GM18508 (cell line): ENCODE measurements at regions not wholly inside any gene's neighbourhood (a gene's known extent, or its start where the extent isn't known, plus 50 kb on each side); places are given as distances from the start of the nearest gene placed in this dataset.

Experiments
- ATAC-seq: cut with Tn5 transposase; IDR thresholded peaks from one replicate; pipeline ENCODE4 v1.9.1; 2021; ENCODE audit warnings: moderate number of reproducible peaks; ENCODE audit not compliant: insufficient read depth, unreplicated experiment

- no peak for ATAC-seq
Measured at GRCh38 chr2:43090317-43090716, 136.1 kb downstream of the ZFP36L2 start.

GRCh38 chr2:43088143-43089073, 138.0 kb downstream of the ZFP36L2 start:
- ATAC-seq = no peak

GRCh38 chr2:43087413-43087812, 139.0 kb downstream of the ZFP36L2 start:
- no peak for ATAC-seq

DNA sequence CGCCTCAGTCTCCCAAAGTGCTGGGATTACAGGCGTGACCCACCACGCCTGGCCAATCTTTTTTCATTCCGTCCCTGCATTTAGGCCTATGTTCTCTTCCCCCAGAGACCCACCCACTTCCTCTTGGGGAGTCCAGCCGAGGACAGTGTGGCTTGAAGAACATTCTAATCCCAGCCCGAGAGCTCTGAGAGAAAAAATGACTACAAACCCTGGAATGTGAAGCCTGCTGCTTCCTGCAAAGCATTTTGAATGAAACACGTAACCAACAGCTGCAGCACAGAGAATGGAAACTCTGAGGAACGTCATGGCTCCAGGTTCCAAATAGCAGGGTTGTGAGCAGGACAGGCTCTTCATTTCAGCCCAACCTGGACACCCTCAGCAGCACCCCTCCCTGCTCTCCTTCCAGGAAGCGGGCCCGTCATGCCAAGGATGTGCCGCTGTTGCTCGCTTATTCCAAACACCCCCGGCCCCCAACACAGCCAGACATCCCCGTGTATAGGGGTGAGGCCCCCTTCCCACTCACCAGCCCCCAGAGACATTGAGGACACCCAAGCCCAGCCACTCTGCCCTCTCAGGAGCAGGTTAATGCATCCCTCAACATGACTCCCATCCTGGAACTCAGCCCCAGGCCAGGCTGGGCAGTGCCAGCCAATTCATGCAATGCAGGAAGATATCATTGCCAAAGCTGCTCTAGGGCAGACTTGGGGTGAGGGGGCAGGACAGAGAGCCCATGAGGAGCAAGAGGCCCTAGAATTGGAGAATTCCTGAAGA, 139.8 kb downstream of the ZFP36L2 start:
- ATAC-seq = no peak

DNA sequence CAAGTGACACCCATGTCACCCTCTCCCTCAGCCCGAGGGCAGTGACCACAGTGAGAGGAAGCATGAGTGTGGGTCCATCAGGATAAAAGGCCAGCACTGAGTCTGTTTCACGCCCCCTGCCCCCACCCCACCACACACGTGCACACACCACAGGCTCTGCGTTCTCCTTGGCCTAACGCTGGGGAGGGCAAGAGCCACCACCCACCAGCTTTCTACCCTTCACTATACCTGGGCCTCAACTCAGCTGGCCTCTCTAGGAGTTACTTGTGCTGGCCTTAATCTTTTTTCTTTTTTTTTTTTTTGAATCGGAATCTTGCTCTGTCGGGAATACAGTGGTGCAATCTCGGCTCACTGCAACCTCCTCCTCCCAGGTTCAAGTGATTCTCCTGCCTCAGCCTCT, 140.5 kb downstream of the ZFP36L2 start:
- ATAC-seq = no peak

- ATAC-seq = no peak
Measured at GRCh38 chr2:43085505-43085904, 140.9 kb downstream of the ZFP36L2 start.

DNA sequence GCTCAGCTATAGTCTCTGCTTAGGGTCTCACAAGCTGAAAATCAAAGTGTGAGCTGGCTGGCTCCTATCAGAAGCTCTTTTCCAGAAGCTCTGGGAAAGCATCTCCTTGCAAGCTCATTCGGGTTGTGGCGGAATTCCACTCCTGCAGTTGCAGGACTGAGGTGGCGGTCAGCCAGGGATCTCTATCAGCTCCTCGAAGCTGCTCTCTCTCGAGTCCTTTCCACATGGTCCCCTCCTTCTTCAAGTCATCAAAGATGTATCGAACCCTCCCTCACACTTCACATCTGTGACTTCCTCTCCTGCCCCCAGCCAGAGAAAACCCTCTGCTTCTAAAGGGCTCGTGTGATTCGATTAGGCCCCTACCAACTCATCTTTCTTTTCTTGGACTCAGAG, 141.7 kb downstream of the ZFP36L2 start:
- no peak for ATAC-seq

GRCh38 chr2:43083710-43084698, 142.4 kb downstream of the ZFP36L2 start:
- ATAC-seq = no peak

DNA sequence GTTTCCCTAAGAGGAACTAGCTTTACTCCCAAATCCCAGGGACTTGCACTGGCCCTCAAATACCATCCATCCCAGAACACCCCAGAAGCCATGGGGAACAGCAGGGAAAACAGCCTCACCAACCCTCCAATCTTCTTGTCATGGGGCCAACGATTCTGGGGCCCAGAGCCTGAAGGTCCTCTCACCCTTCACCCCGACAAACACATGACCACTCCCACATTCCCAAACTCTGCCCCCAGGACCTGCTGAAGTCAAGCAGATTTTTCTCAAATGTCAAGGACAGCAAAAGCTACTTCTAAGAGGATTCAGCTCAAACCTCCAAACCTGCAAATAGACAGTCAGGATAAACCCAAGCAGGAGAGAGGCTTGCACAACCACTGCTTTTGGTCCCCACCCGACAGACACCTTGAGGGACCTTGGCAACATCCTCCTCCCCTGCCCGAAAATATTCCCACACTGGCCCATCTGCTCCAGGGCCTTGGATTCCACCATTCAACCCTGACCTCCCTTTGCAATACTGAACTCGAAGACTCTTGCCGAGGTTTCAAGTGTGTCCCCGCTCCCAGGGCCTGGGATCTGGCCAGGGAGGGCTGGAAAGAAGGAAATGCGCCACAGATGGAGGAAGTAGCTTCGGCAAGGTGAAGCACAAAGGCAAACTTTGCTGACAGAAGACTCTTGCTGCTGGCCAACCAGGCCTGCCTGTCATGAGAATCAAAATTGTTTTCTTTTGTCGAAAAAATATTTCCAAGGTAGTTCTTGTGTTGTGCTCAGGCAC, 143.3 kb downstream of the ZFP36L2 start:
- ATAC-seq = no peak

DNA sequence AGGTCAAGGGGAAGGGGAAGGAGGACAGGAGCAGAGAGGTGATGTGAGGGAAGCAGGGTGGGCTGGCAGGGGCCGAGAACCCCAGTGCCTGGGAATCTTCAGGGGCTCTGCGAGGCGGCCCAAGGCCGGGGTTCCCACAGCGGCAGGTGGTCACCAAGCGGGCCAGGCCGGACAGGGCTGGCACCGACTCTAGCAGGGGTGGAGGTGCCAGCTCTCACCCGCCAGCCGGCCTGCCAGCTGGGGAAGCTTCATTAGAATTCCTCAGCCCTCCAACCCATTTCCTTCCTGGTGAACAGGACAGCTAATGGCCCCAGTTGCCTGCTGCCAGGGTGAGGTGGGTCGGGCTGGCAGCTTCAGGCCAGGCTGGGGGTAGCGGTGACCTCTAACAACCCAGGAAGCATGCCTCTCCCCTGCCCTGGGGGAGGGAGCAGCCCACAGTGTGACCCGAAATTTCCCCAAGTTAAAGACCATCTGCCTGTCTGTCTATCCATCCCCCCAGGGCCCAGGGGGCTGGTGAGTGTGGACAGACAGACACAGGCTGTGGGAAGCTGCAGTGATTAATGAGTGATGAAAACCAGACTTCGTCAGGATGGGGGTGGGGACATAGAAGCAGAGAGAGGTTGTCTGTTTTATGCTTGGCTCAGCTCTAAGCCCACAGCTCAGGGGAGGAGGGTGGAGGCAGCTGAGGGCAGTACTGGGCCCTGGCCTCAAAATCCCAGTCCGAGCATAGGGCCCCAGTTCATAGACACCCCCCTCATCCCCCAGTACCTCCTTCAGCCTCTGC, 144.1 kb downstream of the ZFP36L2 start:
- ATAC-seq = no peak

GRCh38 chr2:43081131-43081765, 145.2 kb downstream of the ZFP36L2 start:
- ATAC-seq = no peak

GRCh38 chr2:43080571-43081021, 145.8 kb downstream of the ZFP36L2 start:
- no peak for ATAC-seq

DNA sequence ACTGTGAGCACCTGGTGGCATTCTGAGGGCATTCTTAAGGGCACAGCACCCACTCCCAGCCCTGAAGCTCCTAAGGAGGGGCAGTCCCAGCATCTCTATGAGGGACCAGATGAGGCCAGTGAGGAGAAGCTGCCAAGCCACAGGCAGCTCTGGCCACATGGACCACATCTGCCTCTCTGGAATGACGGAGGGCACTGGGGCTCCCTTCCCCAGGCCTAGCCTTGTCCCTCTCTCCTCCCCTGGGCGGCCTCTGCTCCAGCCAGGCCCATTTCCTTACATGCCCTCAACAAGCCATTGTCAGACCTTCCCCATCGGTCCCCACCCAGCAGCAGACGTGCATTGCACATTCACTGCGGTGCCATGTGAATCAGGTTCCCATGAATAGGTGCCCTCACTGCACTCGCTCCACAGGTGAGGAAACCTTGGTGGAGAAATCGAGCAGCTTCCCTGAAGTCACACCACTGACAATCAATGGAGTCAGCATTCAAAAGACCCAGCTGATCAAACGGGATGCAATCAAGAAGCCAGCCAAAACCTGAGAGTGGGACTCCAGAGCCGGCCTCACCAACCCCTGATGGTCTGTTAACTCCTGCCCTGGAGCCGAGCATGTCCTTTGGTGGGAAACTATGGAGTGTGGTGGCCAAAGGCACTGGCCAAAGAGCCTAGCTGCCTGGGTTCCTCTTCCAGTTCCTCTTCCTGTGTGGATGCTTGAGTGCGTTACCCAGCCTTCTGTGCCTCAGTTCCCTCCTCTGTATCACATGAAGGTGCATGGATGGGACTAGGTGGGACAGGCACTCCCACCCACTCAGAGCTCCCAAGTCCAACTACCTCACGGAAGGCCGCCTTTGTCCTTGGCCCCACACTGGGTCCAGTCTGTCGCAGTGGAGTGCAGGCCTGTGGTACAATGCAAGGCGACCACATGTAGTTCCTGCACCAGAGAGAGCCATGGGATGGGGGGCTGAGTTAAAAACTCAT, 147.3 kb downstream of the ZFP36L2 start:
- ATAC-seq = no peak

- ATAC-seq = no peak
Measured at GRCh38 chr2:43078301-43078700, 148.1 kb downstream of the ZFP36L2 start.

DNA sequence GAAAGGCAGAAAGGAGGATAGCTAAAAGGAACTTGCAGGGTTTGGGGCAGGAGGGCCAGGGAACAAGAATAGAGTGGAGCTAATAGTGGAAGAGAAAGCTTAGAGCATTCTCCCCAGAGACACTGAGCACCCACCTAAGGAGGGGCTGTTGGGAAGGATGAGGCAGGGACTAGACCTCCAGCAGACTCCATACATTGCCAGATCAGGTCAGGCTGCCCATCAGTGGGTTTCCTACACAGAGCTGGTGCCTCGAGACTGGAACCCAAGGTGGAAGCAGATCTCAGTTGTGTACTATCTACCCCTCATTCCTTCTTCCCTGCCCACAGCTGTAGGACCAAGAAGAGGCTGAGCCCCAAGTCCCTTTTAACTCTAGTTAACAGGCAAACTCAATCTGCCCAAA, 148.5 kb downstream of the ZFP36L2 start:
- ATAC-seq = no peak

DNA sequence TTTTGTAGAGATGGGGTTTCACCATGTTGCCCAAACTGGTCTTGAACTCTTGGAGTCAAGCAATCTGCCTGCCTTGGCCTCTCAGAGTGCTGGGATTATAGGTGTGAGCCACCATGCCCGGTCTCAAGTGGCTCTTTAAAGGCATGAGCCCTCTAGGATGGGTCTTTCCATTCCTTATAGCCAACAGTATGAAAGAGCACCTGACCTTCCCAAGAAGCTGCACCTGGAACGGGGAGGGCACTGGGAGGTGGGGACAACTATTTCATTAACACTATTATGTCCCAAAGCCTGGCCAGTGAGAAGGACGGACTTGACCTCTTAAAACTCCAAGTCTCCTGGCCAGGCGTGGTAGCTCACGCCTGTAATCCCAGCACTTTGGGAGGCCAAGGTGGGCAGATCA, 149.7 kb downstream of the ZFP36L2 start:
- no peak for ATAC-seq
